Stomach (tissue), 8 donors: ENCODE measurements at regions not wholly inside any gene's neighbourhood (a gene's known extent, or its start where the extent isn't known, plus 50 kb on each side); places are given as distances from the start of the nearest gene placed in this dataset.
A peak's percentile ranks its signal among the peaks of the same experiment; 100 is the strongest.

Source experiments
- DNase-seq, 2 donors: peaks; one replicate each; pipeline versions ENCODE4 v3.0.0 to v3.0.0-alpha.2; 2013 to 2019
- H3K27ac ChIP-seq, 5 donors: fragments of 200-600 bp in 4 of 5; sonication (generic) in 4 of 5; one replicate each; pipeline ENCODE4 v1.5.1; 2013 to 2019; ENCODE audit warnings: mild to moderate bottlenecking in 1 of 5, moderate library complexity in 1 of 5
- H3K27me3 ChIP-seq, 3 donors: fragments of 200-600 bp; sonication (generic); one replicate each; pipeline ENCODE4 v1.5.1; 2017 to 2019; ENCODE audit warnings: mixed run types in 1 of 3
- H3K36me3 ChIP-seq, 4 donors: fragments of 200-600 bp; sonication (generic); 1 replicate in 3 of 4; 2 replicates in 1 of 4; pipeline ENCODE4 v1.5.1; 2016 to 2019
- H3K4me1 ChIP-seq, 4 donors: fragments of 200-600 bp; sonication (generic); one replicate each; pipeline ENCODE4 v1.5.1; 2016 to 2019
- H3K4me3 ChIP-seq, 4 donors: fragments of 200-600 bp; sonication (generic) in 3 of 4; one replicate each; pipeline ENCODE4 v1.5.1; 2016 to 2019; ENCODE audit warnings: mild to moderate bottlenecking in 1 of 4
- H3K9me3 ChIP-seq, 4 donors: fragments of 200-600 bp; sonication (generic); one replicate each; pipeline ENCODE4 v1.5.1; 2016 to 2019
- CTCF ChIP-seq, 7 experiments: fragments of 450-650 bp in 4 of 7; fragments of 200-600 bp in 3 of 7; sonication (generic) in 3 of 7; IDR thresholded peaks; one replicate each; pipeline ENCODE4 v1.5.1; 2016 to 2019; ENCODE audit warnings: antibody characterized with exemption in 7 of 7, control low read depth in 2 of 7, mild to moderate bottlenecking in 1 of 7
- EP300 ChIP-seq: sonication (generic); formaldehyde crosslinking; IDR thresholded peaks from one replicate; pipeline ENCODE4 v1.6.1; 2017; ENCODE audit warnings: antibody characterized with exemption
- POLR2A ChIP-seq, 4 donors: fragments of 450-650 bp; IDR thresholded peaks; one replicate each; pipeline ENCODE4 v1.6.1; 2016; ENCODE audit warnings: antibody characterized with exemption in 4 of 4, control low read depth in 2 of 4, mild to moderate bottlenecking in 1 of 4, moderate library complexity in 1 of 4
- POLR2AphosphoS5 ChIP-seq, 3 donors: sonication (generic); formaldehyde crosslinking; IDR thresholded peaks; one replicate each; pipeline ENCODE4 v1.6.1; 2016; ENCODE audit warnings: antibody characterized with exemption in 3 of 3
- WGBS, 5 donors: extraction: QIAGEN DNeasy Blood & Tissue Kit in 3 of 5; methylation state at CpG; one replicate each; pipeline versions ENCODE4 v1.1.5 to v1.1.7; 2013 to 2018; 5-methylcytosine and 5-hydroxymethylcytosine counted together
- intact Hi-C: fragments of 100-400 bp; cut with DNase I; formaldehyde crosslinking; loops from one replicate; pipeline ENCODE4 v1.15.1; 2023; ENCODE audit warnings: low total_unique reads
- donor health status: healthy with polysubstance abuse.
- donor health status: Bipolar disorder and iron deficiency.
- donor health status: healthy.

- no peak for TF ChIP-seq POLR2A (IDR thresholded peaks at IDR 0.05)
- TF ChIP-seq CTCF (IDR thresholded peaks at IDR 0.05), result no peak
- no peak for TF ChIP-seq POLR2AphosphoS5 (IDR thresholded peaks at IDR 0.05)
- no peak for TF ChIP-seq EP300
- Histone ChIP-seq H3K36me3 (no peaks in the 10 kb centered on the region), H3K9me3 (peaks cover 11 to 29% (median 18%) of the 10 kb centered on the region in 4 donors), H3K27ac (no peak overlapping the region), H3K4me1 (no peaks in the 10 kb centered on the region), H3K27me3 (no peaks in the 10 kb centered on the region), H3K4me3 (no peak overlapping the region)
- 59 to 80% (median 75%) methylated on average over 4 of the region's 4 CpGs for WGBS, 5 donors
- DNase-seq, result no peak
- intact Hi-C loops, result no loop called here
Measured at GRCh38 chr6:93040375-93040774, 379.0 kb downstream of the EPHA7 start.

GRCh38 chr6:93036835-93037234 is 382.5 kb downstream of the EPHA7 start:
- WGBS, 5 donors, result 94 to 100% (median 95%) methylated on average over 1 of the region's 1 CpG
- no peak overlapping the region for H3K27ac ChIP-seq
- intact Hi-C loops, result no loop called here
- DNase-seq, result no peak
- no peaks in the 10 kb centered on the region for H3K36me3 ChIP-seq
- H3K9me3 ChIP-seq, result peaks cover 11 to 37% (median 18%) of the 10 kb centered on the region in 4 donors
- TF ChIP-seq POLR2A (IDR thresholded peaks at IDR 0.05), result no peak
- TF ChIP-seq EP300, result no peak
- no peak for TF ChIP-seq POLR2AphosphoS5 (IDR thresholded peaks at IDR 0.05)
- no peak for TF ChIP-seq CTCF (IDR thresholded peaks at IDR 0.05)
- no peak overlapping the region for H3K4me3 ChIP-seq
- H3K27me3 ChIP-seq, result no peaks in the 10 kb centered on the region
- no peaks in the 10 kb centered on the region for H3K4me1 ChIP-seq

GRCh38 chr6:93035756-93036155 is 383.6 kb downstream of the EPHA7 start:
- DNase-seq, result no peak
- no peaks in the 10 kb centered on the region for H3K4me1 ChIP-seq
- no peak overlapping the region for H3K27ac ChIP-seq
- peaks cover 11 to 37% (median 18%) of the 10 kb centered on the region in 4 donors for H3K9me3 ChIP-seq
- intact Hi-C loops, result no loop called here
- H3K4me3 ChIP-seq, result no peak overlapping the region
- H3K36me3 ChIP-seq, result no peaks in the 10 kb centered on the region
- no peak for TF ChIP-seq POLR2A (IDR thresholded peaks at IDR 0.05)
- TF ChIP-seq POLR2AphosphoS5 (IDR thresholded peaks at IDR 0.05), result no peak
- no peak for TF ChIP-seq CTCF (IDR thresholded peaks at IDR 0.05)
- no peak for TF ChIP-seq EP300
- no peaks in the 10 kb centered on the region for H3K27me3 ChIP-seq

- WGBS, 5 donors, result 65 to 75% (median 67%) methylated on average over 7 of the region's 7 CpGs
- Histone ChIP-seq H3K4me1 (no peaks in the 10 kb centered on the region), H3K4me3 (no peak overlapping the region), H3K27me3 (no peaks in the 10 kb centered on the region), H3K36me3 (no peaks in the 10 kb centered on the region), H3K9me3 (peaks cover 0 to 16% (median 0%) of the 10 kb centered on the region in 4 donors), H3K27ac (no peak overlapping the region)
- DNase-seq, result peak in 1 of 2 donors; percentile 19
- no peak for TF ChIP-seq POLR2A (IDR thresholded peaks at IDR 0.05)
- intact Hi-C loops, result no loop called here
Measured at GRCh38 chr6:93021235-93021915, 398.0 kb downstream of the EPHA7 start.

- WGBS, 5 donors, result 61 to 84% (median 77%) methylated on average over 1 of the region's 1 CpG
- H3K36me3 ChIP-seq, result no peaks in the 10 kb centered on the region
- no peak for DNase-seq
- H3K27ac ChIP-seq, result no peak overlapping the region
- TF ChIP-seq CTCF (IDR thresholded peaks at IDR 0.05) (no peak), EP300 (no peak)
- no peaks in the 10 kb centered on the region for H3K27me3 ChIP-seq
- H3K4me3 ChIP-seq, result no peak overlapping the region
- no peaks in the 10 kb centered on the region for H3K4me1 ChIP-seq
- intact Hi-C loops, result no loop called here
- H3K9me3 ChIP-seq, result peaks cover 0 to 10% (median 0%) of the 10 kb centered on the region in 4 donors
Measured at GRCh38 chr6:93017626-93018025, 401.7 kb downstream of the EPHA7 start.
